ENCODE measurements at regions not wholly inside any gene's neighbourhood (a gene's known extent, or its start where the extent isn't known, plus 50 kb on each side); places are given as distances from the start of the nearest gene placed in this dataset.
"Not testable (repeated sequence)": the region's sequence is repeated elsewhere in the genome, so short reads cannot be mapped to it uniquely, and the experiment has no call there.

GRCh38 chr2:129518937-129519336, 460.5 kb upstream of the RAB6C start:
- in situ Hi-C loops (cut with HindIII; ENCODE audit: low sequenced_read_pairs): no loop called here
- H3K4me3 ChIP-seq (ENCODE audit: low read depth, low read length): no peak overlapping the region
- no peak for DNase-seq (ENCODE audit: low read depth, low spot score)
- TF ChIP-seq, protein P1, sequence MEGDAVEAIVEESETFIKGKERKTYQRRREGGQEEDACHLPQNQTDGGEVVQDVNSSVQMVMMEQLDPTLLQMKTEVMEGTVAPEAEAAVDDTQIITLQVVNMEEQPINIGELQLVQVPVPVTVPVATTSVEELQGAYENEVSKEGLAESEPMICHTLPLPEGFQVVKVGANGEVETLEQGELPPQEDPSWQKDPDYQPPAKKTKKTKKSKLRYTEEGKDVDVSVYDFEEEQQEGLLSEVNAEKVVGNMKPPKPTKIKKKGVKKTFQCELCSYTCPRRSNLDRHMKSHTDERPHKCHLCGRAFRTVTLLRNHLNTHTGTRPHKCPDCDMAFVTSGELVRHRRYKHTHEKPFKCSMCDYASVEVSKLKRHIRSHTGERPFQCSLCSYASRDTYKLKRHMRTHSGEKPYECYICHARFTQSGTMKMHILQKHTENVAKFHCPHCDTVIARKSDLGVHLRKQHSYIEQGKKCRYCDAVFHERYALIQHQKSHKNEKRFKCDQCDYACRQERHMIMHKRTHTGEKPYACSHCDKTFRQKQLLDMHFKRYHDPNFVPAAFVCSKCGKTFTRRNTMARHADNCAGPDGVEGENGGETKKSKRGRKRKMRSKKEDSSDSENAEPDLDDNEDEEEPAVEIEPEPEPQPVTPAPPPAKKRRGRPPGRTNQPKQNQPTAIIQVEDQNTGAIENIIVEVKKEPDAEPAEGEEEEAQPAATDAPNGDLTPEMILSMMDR (IDR thresholded peaks at IDR 0.05; ENCODE audit: low read depth, low read length): no peak

DNA sequence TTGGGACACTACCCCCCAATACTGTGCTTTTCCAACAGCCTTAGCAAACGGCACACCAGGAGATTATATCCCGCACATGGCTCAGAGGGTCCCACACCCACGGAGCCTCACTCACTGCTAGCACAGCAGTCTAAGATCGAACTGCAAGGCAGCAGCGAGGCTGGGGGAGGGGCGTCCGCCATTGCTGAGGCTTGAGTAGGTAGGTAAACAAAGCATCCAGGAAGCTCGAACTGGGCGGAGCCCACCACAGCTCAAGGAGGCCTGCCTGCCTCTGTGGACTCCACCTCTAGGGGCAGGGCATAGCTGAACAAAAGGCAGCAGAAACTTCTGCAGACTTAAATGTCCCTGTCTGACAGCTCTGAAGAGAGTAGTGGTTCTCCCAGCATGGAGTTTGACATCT, 447.3 kb upstream of the RAB6C start:
- in situ Hi-C loops (cut with HindIII; ENCODE audit: low sequenced_read_pairs): not testable (repeated sequence)

GRCh38 chr2:129548880-129549279, 430.6 kb upstream of the RAB6C start:
- TF ChIP-seq, protein P1 (IDR thresholded peaks at IDR 0.05; ENCODE audit: low read depth, low read length): no peak
- no peak for DNase-seq (ENCODE audit: low read depth, low spot score)
- H3K4me3 ChIP-seq (ENCODE audit: low read depth, low read length): no peak overlapping the region
- in situ Hi-C loops (cut with HindIII; ENCODE audit: low sequenced_read_pairs): no loop called here

More for the DNA sequence above, 447.3 kb upstream of the RAB6C start:
- DNase-seq (ENCODE audit: low read depth, low spot score); H3K4me3 ChIP-seq (ENCODE audit: low read depth, low read length): not testable (repeated sequence)

DNA sequence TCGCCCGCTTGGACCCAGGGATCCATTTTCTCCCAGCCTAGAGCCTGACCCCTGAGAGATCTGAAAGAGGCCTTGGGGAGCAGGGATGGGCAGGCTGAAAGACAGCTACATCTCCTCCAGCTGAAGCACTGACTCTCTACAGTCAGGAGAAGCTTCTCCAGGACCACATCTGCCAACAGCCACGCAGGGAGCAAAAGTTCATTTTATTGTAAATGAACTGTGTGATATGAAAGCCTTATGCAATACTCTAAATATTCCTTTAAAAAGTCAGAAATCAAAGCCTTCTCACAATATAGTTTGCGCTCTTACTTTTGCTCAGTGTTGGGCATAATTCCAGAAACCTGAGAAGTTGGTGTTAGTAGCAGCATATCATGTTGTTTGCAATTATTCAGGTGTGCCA, 428.9 kb upstream of the RAB6C start:
- DNase-seq (ENCODE audit: low read depth, low spot score): no peak
- TF ChIP-seq, protein P1 (IDR thresholded peaks at IDR 0.05; ENCODE audit: low read depth, low read length): no peak
- in situ Hi-C loops (cut with HindIII; ENCODE audit: low sequenced_read_pairs): no loop called here
- no peak overlapping the region for H3K4me3 ChIP-seq (ENCODE audit: low read depth, low read length)

DNA sequence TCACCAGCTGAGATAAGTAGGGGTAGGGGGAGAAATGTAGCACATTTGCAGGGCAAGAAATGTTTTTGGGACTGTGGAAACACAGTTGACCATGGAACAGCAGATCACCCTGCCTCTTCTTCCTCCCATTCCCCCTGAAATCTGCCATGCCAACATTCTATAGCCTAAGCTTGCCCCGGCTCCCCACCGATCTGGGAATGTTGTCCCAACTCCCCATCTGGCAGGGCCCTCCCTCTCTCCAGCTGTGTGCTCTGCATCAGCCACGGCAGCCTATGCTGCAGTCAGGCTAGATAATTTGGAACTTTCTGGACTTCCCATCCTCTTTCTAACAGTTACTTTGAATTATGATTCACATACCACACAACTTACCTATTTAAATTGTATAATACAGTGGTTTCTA, 425.1 kb upstream of the RAB6C start:
- no peak overlapping the region for H3K4me3 ChIP-seq (ENCODE audit: low read depth, low read length)
- DNase-seq (ENCODE audit: low read depth, low spot score): no peak
- in situ Hi-C loops (cut with HindIII; ENCODE audit: low sequenced_read_pairs): no loop called here
- TF ChIP-seq, protein P1 (IDR thresholded peaks at IDR 0.05; ENCODE audit: low read depth, low read length): no peak

GRCh38 chr2:129559101-129559500, 420.4 kb upstream of the RAB6C start:
- TF ChIP-seq, protein P1 (IDR thresholded peaks at IDR 0.05; ENCODE audit: low read depth, low read length): no peak
- DNase-seq (ENCODE audit: low read depth, low spot score): no peak
- in situ Hi-C loops (cut with HindIII; ENCODE audit: low sequenced_read_pairs): no loop called here
- no peak overlapping the region for H3K4me3 ChIP-seq (ENCODE audit: low read depth, low read length)

- in situ Hi-C loops (cut with HindIII; ENCODE audit: low sequenced_read_pairs): no loop called here
- H3K4me3 ChIP-seq (ENCODE audit: low read depth, low read length): no peak overlapping the region
- TF ChIP-seq, protein P1 (IDR thresholded peaks at IDR 0.05; ENCODE audit: low read depth, low read length): no peak
- no peak for DNase-seq (ENCODE audit: low read depth, low spot score)
These were observed 413.8 kb upstream of the RAB6C start for GRCh38 chr2:129565551-129566109.

DNA sequence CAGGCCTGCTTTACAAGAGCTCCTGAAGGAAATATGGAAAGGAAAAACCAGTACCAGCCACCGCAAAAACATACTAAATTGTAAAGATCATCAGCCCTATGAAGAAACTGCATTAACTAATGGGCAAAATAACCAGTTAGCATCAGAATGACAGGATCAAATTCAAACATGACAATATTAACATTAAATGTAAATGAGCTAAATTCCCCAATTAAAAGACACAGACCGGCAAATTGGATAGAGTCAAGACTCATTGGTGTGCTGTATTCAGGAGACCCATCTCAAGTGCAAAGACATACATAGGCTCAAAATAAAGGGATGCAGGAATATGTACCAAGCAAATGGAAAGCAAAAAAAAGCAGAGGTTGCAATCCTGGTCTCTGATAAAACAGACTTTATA, 408.7 kb upstream of the RAB6C start:
- in situ Hi-C loops (cut with HindIII; ENCODE audit: low sequenced_read_pairs); DNase-seq (ENCODE audit: low read depth, low spot score): not testable (repeated sequence)

More for the DNA sequence above, 408.7 kb upstream of the RAB6C start:
- not testable (repeated sequence) for H3K4me3 ChIP-seq (ENCODE audit: low read depth, low read length)
